ENCODE measurements at regions not wholly inside any gene's neighbourhood (a gene's known extent, or its start where the extent isn't known, plus 50 kb on each side); places are given as distances from the start of the nearest gene placed in this dataset.
"Not testable (repeated sequence)": the region's sequence is repeated elsewhere in the genome, so short reads cannot be mapped to it uniquely, and the experiment has no call there.

GRCh38 chr9:129544761-129545160 is 76.1 kb downstream of the C9orf50 start:
- Histone ChIP-seq H3K27ac (no peak overlapping the region), H3K9me3 (peaks cover 0 to under 1% (median 0%) of the 10 kb centered on the region in 4 donors), H3K4me3 (no peak overlapping the region), H3K27me3 (no peaks in the 10 kb centered on the region), H3K36me3 (no peaks in the 10 kb centered on the region), H3K4me1 (peaks cover 0 to 20% (median 2%) of the 10 kb centered on the region in 4 donors)
- no peak for DNase-seq (ENCODE audit: low spot score in 2 of 2)
- WGBS, 2 donors: 56 to 63% methylated on average over 6 of the region's 6 CpGs
- no peak for TF ChIP-seq CTCF (IDR thresholded peaks at IDR 0.05)
- no peak for TF ChIP-seq EP300 (IDR thresholded peaks at IDR 0.05)
- no peak for TF ChIP-seq POLR2A (IDR thresholded peaks at IDR 0.05)

- peaks cover 0 to 7% (median 0%) of the 10 kb centered on the region in 4 donors for H3K9me3 ChIP-seq
- TF ChIP-seq POLR2A (IDR thresholded peaks at IDR 0.05) (no peak), CTCF (IDR thresholded peaks at IDR 0.05) (no peak), EP300 (IDR thresholded peaks at IDR 0.05) (no peak)
- no peaks in the 10 kb centered on the region for H3K4me1 ChIP-seq
- no peaks in the 10 kb centered on the region for H3K36me3 ChIP-seq
- H3K4me3 ChIP-seq: no peak overlapping the region
- H3K27me3 ChIP-seq: no peaks in the 10 kb centered on the region
- no peak for DNase-seq (ENCODE audit: low spot score in 2 of 2)
- H3K27ac ChIP-seq: no peak overlapping the region
- 70 to 71% methylated on average over 4 of the region's 4 CpGs for WGBS, 2 donors
Measured at GRCh38 chr9:129542741-129543140, 78.2 kb downstream of the C9orf50 start.

- no peak for DNase-seq (ENCODE audit: low spot score in 2 of 2)
- no peak for TF ChIP-seq EP300 (IDR thresholded peaks at IDR 0.05)
- TF ChIP-seq CTCF (IDR thresholded peaks at IDR 0.05): no peak
- TF ChIP-seq POLR2A (IDR thresholded peaks at IDR 0.05): no peak
- Histone ChIP-seq H3K9me3 (peaks cover 0 to 7% (median 0%) of the 10 kb centered on the region in 4 donors), H3K27me3 (no peaks in the 10 kb centered on the region), H3K27ac (no peak overlapping the region), H3K4me3 (no peak overlapping the region), H3K4me1 (no peaks in the 10 kb centered on the region), H3K36me3 (no peaks in the 10 kb centered on the region)
- WGBS, 2 donors: 79 to 86% methylated on average over 2 of the region's 2 CpGs
Measured at GRCh38 chr9:129541270-129541669, 79.6 kb downstream of the C9orf50 start.

- H3K4me3 ChIP-seq: no peak overlapping the region
- H3K27me3 ChIP-seq: no peaks in the 10 kb centered on the region
- H3K4me1 ChIP-seq: no peaks in the 10 kb centered on the region
- H3K27ac ChIP-seq: no peak overlapping the region
- no peaks in the 10 kb centered on the region for H3K36me3 ChIP-seq
- H3K9me3 ChIP-seq: peaks cover 0 to 7% (median 0%) of the 10 kb centered on the region in 4 donors
- WGBS, 2 donors: 96 to 99% methylated on average over 4 of the region's 4 CpGs
- DNase-seq (ENCODE audit: low spot score in 2 of 2): no peak
- TF ChIP-seq POLR2A (IDR thresholded peaks at IDR 0.05): no peak
Measured at GRCh38 chr9:129539446-129539845, 81.5 kb downstream of the C9orf50 start.

GRCh38 chr9:129531860-129532402 is 89.0 kb downstream of the C9orf50 start:
- not testable (repeated sequence) for H3K27ac ChIP-seq; H3K4me3 ChIP-seq; H3K36me3 ChIP-seq; H3K9me3 ChIP-seq; H3K27me3 ChIP-seq; H3K4me1 ChIP-seq; DNase-seq (ENCODE audit: low spot score in 2 of 2)
- WGBS, 2 donors: 91% methylated on average over 5 of the region's 5 CpGs

GRCh38 chr9:129527955-129528354 is 92.9 kb downstream of the C9orf50 start:
- H3K9me3 ChIP-seq; H3K27ac ChIP-seq; H3K36me3 ChIP-seq; H3K27me3 ChIP-seq; DNase-seq (ENCODE audit: low spot score in 2 of 2); H3K4me3 ChIP-seq: not testable (repeated sequence)
- peaks cover 0 to 13% (median 0%) of the 10 kb centered on the region in 4 donors for H3K4me1 ChIP-seq
- WGBS, 2 donors: 100% methylated on average over 1 of the region's 1 CpG

- DNase-seq (ENCODE audit: low spot score in 2 of 2): no peak
- TF ChIP-seq EP300 (IDR thresholded peaks at IDR 0.05): no peak
- TF ChIP-seq CTCF (IDR thresholded peaks at IDR 0.05): no peak
- TF ChIP-seq POLR2A (IDR thresholded peaks at IDR 0.05): no peak
- Histone ChIP-seq H3K9me3 (peaks cover 0 to 9% (median 0%) of the 10 kb centered on the region in 4 donors), H3K4me1 (peaks cover 0 to 13% (median 0%) of the 10 kb centered on the region in 4 donors), H3K4me3 (no peak overlapping the region), H3K36me3 (no peaks in the 10 kb centered on the region), H3K27ac (no peak overlapping the region), H3K27me3 (no peaks in the 10 kb centered on the region)
- 69 to 80% methylated on average over 3 of the region's 3 CpGs for WGBS, 2 donors
Measured at GRCh38 chr9:129525656-129526196, 95.2 kb downstream of the C9orf50 start.
